NCI-H1105 (cell line): ENCODE measurements at regions not wholly inside any gene's neighbourhood (a gene's known extent, or its start where the extent isn't known, plus 50 kb on each side); places are given as distances from the start of the nearest gene placed in this dataset.

Experiments used
- DNase-seq: peaks from one replicate; lab custom pipeline; 2025; lab: John Stamatoyannopoulos, UW

GRCh38 chr9:109913461-109913810, 133.4 kb downstream of the PALM2AKAP2 start:
- no peak for DNase-seq

DNA sequence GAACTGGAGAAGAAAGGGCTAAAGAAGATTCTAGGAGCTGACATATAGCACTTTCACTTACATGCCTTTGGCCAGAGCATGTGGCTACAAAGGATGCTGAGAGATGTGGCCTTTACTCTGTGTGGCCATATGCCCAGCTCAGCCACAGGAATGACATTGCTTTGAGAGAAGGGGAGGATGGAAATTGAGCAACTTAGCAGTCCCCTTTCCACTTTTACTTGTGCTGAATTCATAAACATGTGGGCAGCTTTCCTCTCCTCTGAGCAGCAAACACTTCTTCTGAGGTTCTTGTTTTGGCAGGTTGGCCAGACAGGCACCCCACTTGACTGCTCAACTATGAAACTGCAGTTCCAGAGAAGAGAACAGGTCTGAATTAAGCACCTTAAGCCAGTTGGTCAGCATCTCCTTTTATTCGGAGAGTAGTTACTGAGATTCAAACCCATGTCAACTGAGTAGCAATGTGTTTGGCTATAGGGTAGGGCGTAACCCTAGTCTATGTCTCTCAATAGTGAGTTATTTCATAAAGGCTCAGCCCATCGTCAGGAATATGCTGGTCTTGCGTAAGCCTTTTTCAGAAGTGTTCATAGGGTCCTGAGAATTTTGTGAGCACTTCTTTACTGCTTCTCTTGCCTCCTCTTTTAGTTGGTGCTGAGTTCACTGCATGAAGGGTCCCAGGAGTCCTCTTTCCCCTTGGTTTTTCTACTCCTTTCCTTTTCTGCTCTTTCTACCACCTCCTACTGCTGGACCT, 134.5 kb downstream of the PALM2AKAP2 start:
- DNase-seq: no peak

- no peak for DNase-seq
These were observed 136.3 kb downstream of the PALM2AKAP2 start for GRCh38 chr9:109916316-109916715.

DNA sequence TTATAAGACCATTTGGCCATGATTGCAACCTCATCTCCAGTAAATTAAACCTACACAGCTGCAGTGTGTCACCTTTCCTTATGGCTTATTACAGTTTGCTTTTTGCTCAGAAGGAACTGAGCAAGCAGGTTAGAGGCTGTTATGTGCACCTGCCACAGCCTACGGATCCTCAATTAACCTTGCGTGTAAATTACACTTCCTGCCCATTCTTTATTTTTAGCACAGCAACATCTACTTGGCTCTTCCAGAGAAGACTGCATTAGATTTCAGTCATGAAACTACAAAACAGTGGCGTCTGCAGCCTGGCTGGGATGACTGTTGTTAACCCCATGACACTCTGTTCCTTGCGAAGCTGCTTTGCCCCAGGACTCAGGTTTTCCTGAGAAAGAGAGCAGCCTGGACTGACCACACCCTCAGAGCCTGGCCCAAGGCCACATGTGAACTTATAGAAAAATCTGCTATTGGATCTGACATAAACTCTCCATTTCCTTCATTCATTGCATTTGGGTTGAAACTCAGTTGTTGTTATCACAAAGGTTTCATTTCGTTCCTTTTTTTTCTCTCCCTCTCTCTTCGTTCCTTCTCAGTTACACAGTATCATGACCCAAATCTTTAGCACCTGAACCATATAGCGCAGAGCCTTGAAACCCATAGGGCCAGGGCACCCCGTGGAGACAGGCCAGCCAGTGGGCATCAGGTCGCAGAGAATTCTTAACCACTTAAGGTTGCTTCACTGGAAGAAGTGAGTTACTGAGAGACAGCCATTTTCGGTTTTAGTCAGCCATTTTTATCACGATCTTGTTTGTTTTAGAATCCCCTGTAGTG, 138.6 kb downstream of the PALM2AKAP2 start:
- DNase-seq: peak; percentile 65

GRCh38 chr9:109919736-109920408, 139.9 kb downstream of the PALM2AKAP2 start:
- DNase-seq: no peak

- no peak for DNase-seq
These were observed 142.8 kb downstream of the PALM2AKAP2 start for GRCh38 chr9:109922617-109923470.

DNA sequence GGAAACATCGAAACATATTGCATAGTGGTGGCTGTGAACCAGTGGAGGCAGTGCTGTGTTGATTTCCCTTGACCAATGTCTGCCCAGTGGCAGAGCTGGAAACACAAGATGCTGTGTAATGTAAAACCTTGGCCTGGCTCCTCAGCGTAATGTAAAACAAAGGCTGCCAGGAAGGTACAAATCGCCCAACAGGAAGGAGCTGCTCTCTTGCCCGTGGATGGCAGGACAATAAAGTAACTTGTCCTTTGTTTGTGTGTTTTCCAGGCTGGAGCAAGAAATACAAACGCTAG, 143.4 kb downstream of the PALM2AKAP2 start:
- no peak for DNase-seq

- no peak for DNase-seq
These were observed 143.8 kb downstream of the PALM2AKAP2 start for GRCh38 chr9:109923806-109924205.

DNA sequence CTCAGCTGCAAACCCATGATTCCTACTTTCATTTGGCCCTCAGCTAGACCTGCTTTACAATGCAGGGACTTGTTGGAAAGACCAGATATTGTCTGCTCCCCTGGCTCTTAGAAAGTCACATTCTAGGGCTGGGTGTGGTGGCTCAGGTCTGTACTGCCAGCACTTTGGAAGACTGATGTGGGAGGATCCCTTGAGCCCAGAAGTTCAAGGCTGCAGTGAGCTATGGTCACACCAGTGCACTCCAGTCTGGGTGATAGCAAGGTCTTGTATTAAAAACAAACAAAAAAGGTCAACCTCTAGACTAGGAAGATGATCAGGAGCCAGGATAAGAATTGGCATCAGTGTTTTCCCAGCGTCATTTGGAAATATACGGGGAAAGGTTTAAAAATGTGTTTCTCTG, 145.8 kb downstream of the PALM2AKAP2 start:
- no peak for DNase-seq

DNA sequence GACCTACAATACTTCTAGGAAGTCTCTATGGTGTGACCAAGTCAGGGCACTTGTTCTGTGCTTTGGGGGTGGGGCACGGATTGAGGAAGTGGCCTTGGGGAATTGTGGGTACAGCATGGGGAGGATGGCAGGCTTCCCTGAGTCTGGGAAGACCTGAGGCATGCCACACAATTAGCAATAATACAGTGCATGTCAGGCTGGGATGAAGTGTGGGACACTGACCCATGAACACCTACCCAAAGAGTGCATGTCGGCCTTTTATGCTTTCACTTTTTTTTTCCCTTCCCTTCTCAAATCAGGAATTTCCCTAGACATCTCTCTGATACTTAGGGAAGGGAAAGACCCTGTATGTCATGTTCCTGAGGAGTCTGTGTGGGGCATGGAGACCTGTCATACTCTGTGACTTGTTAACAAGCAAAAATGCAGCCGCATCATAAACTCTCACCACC, 146.4 kb downstream of the PALM2AKAP2 start:
- no peak for DNase-seq

GRCh38 chr9:109931623-109932022, 151.6 kb downstream of the PALM2AKAP2 start:
- DNase-seq: no peak

GRCh38 chr9:109934136-109934856, 154.3 kb downstream of the PALM2AKAP2 start:
- no peak for DNase-seq

DNA sequence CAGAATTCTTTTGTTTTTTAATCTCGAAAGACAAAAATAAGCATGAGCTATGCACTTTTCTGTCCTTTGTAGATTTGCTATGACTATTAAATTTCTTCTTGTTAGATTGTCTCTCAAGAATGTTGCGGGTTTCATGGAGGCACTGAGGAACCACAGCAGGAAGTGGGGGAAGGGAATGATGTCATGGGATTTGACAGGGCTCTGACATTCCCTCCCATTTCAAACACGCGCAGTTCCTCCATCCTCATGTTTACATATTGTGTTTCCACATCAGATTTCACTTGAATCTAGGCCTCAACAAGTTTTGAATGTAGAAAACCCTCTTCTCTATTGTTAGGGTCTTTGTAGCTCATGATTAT, 154.8 kb downstream of the PALM2AKAP2 start:
- no peak for DNase-seq

- no peak for DNase-seq
These were observed 155.5 kb downstream of the PALM2AKAP2 start for GRCh38 chr9:109935406-109936087.

DNA sequence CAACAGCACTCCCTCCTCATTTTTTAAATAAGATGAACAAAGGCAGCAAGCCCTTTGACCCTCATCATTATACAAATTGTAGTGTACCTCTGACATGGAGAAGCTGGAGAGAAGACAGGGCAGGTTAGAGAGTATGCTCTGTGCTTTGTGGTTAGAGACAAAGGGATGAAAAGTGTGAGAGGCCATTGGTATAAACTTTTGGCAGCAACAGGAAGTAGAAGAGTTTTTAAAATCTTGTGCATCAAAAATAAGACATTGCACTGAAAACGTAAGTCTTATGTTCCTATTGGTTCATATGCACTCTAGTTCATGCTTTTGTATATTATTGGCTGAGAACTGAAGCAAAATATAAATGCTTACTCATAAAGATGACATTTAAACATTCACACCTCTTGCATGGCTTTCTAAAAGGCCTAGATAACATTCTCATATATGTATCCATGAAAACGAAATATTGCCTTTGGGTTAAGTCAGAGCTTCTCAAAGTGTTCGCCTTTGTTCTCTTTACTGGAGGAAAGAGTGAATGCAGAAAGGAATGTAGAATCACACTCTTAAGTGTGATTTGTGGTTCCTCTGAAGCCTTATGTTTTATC, 158.0 kb downstream of the PALM2AKAP2 start:
- DNase-seq: no peak

DNA sequence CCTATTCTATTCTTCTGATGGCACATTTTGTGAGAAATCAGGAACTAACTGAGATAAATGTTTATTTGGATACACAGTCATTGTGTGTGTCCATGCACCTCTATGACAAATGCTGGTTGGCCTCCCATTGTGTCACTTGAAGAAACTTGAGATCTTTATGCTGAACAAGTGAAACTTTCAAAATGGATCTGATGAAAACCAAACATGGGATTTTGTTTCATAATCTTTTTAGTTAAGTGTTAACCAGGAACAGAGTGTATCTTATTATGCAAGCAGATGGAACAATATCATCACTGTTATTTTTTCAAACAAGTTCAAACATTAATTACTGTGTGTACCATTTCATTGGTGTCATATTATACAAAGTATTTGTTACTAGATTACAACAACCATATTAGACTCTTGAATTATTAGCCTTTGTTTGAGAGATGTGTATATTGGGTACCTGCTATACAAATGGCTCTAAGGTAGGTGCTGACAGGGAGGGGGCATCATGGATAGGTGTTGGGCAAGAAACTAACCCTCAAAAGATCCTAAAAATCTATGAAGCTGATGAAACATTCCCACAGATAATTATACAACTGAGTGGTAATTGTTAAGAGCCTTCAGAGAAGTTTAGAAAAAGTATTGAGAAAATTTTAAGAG, 159.8 kb downstream of the PALM2AKAP2 start:
- DNase-seq: no peak

GRCh38 chr9:109940561-109940960, 160.6 kb downstream of the PALM2AKAP2 start:
- DNase-seq: no peak

- no peak for DNase-seq
These were observed 161.8 kb downstream of the PALM2AKAP2 start for GRCh38 chr9:109941771-109942170.

DNA sequence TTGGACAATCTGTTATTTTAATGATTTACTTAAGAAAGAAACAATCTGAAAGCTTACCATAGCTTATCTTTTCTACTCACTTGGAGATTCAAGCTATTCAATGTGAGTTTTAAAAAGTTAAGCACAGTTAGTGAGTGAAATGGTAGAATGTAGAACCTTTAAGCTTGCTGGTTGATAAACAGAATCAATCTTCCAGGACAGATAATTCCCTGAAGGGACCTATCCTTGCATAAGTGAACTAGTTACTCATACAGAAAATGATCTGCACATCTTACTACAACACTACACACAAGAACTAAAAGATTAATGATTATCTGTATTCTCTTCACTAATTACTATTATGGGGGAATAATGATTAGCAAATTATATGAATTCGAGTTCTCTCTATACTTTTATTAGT, 165.6 kb downstream of the PALM2AKAP2 start:
- DNase-seq: no peak

GRCh38 chr9:109948453-109948852, 168.5 kb downstream of the PALM2AKAP2 start:
- no peak for DNase-seq
